Peyer's patch (tissue), 4 donors: ENCODE measurements at regions not wholly inside any gene's neighbourhood (a gene's known extent, or its start where the extent isn't known, plus 50 kb on each side); places are given as distances from the start of the nearest gene placed in this dataset.

Experiments
- DNase-seq, 3 donors: peaks; one replicate each; pipeline ENCODE4 v3.0.0-alpha.2; 2017 to 2019
- H3K27ac ChIP-seq, 4 donors: fragments of 200-600 bp; sonication (generic); one replicate each; pipeline ENCODE4 v1.5.1; 2016 to 2019
- H3K27me3 ChIP-seq, 2 donors: fragments of 200-600 bp; sonication (generic); one replicate each; pipeline ENCODE4 v1.5.1; 2019
- H3K36me3 ChIP-seq, 3 donors: fragments of 200-600 bp; sonication (generic); one replicate each; pipeline ENCODE4 v1.5.1; 2016 to 2019
- H3K4me1 ChIP-seq, 4 donors: fragments of 200-600 bp; sonication (generic); one replicate each; pipeline ENCODE4 v1.5.1; 2016 to 2019
- H3K4me3 ChIP-seq, 4 donors: fragments of 200-600 bp; sonication (generic); 1 replicate in 3 of 4; 2 replicates in 1 of 4; pipeline ENCODE4 v1.5.1; 2016 to 2019; ENCODE audit warnings: mild to moderate bottlenecking in 1 of 4
- H3K9me3 ChIP-seq, 4 donors: fragments of 200-600 bp; sonication (generic); one replicate each; pipeline ENCODE4 v1.5.1; 2016 to 2019; ENCODE audit warnings: mild to moderate bottlenecking in 1 of 4
- CTCF ChIP-seq, 6 experiments: fragments of 450-650 bp in 4 of 6; fragments of 200-600 bp in 2 of 6; sonication (generic) in 1 of 6; IDR thresholded peaks; one replicate each; pipeline ENCODE4 v1.5.1; 2017 to 2019; ENCODE audit warnings: antibody characterized with exemption in 6 of 6, mild to moderate bottlenecking in 3 of 6, moderate library complexity in 1 of 6
- POLR2A ChIP-seq, 2 donors: fragments of 450-650 bp; IDR thresholded peaks; one replicate each; pipeline ENCODE4 v1.5.1; 2017; ENCODE audit warnings: antibody characterized with exemption in 2 of 2, mild to moderate bottlenecking in 2 of 2, moderate library complexity in 2 of 2

DNA sequence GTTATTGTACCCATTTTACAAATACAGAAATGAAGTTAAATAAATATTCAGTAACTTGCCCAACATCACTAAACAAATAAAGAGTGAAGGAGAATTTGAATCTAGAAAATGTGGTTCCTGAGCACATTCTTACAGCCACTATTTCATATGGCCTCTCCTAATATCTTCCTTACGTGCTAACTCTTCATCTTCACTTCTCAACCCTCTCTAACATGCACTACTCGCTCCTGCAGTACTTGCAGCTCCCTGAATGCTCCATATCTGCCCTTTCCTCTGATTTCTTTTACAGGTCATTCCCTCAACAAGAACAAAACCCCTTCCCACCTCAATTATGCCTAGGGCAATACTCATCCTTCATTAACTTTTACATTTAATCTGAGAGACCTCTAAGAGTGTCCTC lies 711.5 kb downstream of the CETN3 start:
- H3K4me3 ChIP-seq, result no peak overlapping the region
- no peaks in the 10 kb centered on the region for H3K36me3 ChIP-seq
- no peak for TF ChIP-seq CTCF (IDR thresholded peaks at IDR 0.05)
- no peak for TF ChIP-seq POLR2A (IDR thresholded peaks at IDR 0.05)
- no peaks in the 10 kb centered on the region for H3K27me3 ChIP-seq
- no peaks in the 10 kb centered on the region for H3K9me3 ChIP-seq
- H3K4me1 ChIP-seq, result no peaks in the 10 kb centered on the region
- H3K27ac ChIP-seq, result no peak overlapping the region
- no peak for DNase-seq

- DNase-seq, result no peak
- Histone ChIP-seq H3K4me3 (no peak overlapping the region), H3K9me3 (no peaks in the 10 kb centered on the region), H3K27ac (no peak overlapping the region), H3K4me1 (no peaks in the 10 kb centered on the region), H3K27me3 (no peaks in the 10 kb centered on the region), H3K36me3 (no peaks in the 10 kb centered on the region)
- TF ChIP-seq CTCF (IDR thresholded peaks at IDR 0.05) (no peak), POLR2A (IDR thresholded peaks at IDR 0.05) (no peak)
Measured at GRCh38 chr5:89697581-89697980, 712.0 kb downstream of the CETN3 start.

- no peak overlapping the region for H3K4me3 ChIP-seq
Measured at GRCh38 chr5:89695371-89695770, 714.2 kb downstream of the CETN3 start.

DNA sequence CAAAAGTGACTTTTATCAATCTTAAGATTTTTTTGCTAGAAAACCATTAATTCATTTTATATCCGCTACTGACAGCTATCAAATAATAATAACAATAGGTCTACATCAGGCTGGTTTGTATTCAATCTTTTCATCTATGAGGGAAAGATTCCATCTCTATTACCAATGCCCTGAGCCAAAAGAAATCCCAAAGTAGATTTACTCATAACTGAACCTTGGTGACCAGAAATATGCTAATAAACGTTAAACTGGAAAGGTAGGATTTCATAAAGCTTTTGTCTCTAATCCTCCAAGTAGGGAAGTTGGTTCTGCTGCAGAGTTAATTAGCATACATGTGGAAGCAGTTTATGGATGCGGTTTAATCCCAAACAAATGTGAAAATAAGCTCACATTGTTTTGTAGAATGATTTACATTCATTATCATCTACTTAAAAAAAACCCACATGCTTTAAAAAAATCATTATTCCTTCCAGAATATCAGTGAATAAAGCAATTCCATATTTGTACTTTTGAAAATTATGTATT lies 715.5 kb downstream of the CETN3 start:
- H3K27ac ChIP-seq, result no peak overlapping the region
- no peak for DNase-seq
- H3K9me3 ChIP-seq, result no peaks in the 10 kb centered on the region
- no peak overlapping the region for H3K4me3 ChIP-seq
- no peaks in the 10 kb centered on the region for H3K36me3 ChIP-seq
- TF ChIP-seq POLR2A (IDR thresholded peaks at IDR 0.05) (no peak), CTCF (IDR thresholded peaks at IDR 0.05) (no peak)
- no peaks in the 10 kb centered on the region for H3K4me1 ChIP-seq
- H3K27me3 ChIP-seq, result no peaks in the 10 kb centered on the region

More at GRCh38 chr5:89695371-89695770, 714.2 kb downstream of the CETN3 start:
- H3K4me1 ChIP-seq, result no peaks in the 10 kb centered on the region
- H3K27ac ChIP-seq, result no peak overlapping the region
- no peaks in the 10 kb centered on the region for H3K27me3 ChIP-seq
- H3K36me3 ChIP-seq, result no peaks in the 10 kb centered on the region
- no peaks in the 10 kb centered on the region for H3K9me3 ChIP-seq
- TF ChIP-seq POLR2A (IDR thresholded peaks at IDR 0.05), result no peak
- no peak for TF ChIP-seq CTCF (IDR thresholded peaks at IDR 0.05)
- no peak for DNase-seq

- no peak overlapping the region for H3K4me3 ChIP-seq
- TF ChIP-seq CTCF (IDR thresholded peaks at IDR 0.05) (no peak), POLR2A (IDR thresholded peaks at IDR 0.05) (no peak)
- no peaks in the 10 kb centered on the region for H3K27me3 ChIP-seq
- DNase-seq, result no peak
- H3K36me3 ChIP-seq, result no peaks in the 10 kb centered on the region
- H3K4me1 ChIP-seq, result no peaks in the 10 kb centered on the region
- H3K9me3 ChIP-seq, result no peaks in the 10 kb centered on the region
- no peak overlapping the region for H3K27ac ChIP-seq
Measured at GRCh38 chr5:89690331-89690730, 719.2 kb downstream of the CETN3 start.
